Activated effector memory CD4-positive, alpha-beta T cell treated with Interleukin-2 at 50 U/mL for 16 hours (primary cell): ENCODE measurements at regions not wholly inside any gene's neighbourhood (a gene's known extent, or its start where the extent isn't known, plus 50 kb on each side); places are given as distances from the start of the nearest gene placed in this dataset.

Experiments used
- DNase-seq: peaks from one replicate; pipeline ENCODE4 v3.0.0-alpha.2; 2020

DNA sequence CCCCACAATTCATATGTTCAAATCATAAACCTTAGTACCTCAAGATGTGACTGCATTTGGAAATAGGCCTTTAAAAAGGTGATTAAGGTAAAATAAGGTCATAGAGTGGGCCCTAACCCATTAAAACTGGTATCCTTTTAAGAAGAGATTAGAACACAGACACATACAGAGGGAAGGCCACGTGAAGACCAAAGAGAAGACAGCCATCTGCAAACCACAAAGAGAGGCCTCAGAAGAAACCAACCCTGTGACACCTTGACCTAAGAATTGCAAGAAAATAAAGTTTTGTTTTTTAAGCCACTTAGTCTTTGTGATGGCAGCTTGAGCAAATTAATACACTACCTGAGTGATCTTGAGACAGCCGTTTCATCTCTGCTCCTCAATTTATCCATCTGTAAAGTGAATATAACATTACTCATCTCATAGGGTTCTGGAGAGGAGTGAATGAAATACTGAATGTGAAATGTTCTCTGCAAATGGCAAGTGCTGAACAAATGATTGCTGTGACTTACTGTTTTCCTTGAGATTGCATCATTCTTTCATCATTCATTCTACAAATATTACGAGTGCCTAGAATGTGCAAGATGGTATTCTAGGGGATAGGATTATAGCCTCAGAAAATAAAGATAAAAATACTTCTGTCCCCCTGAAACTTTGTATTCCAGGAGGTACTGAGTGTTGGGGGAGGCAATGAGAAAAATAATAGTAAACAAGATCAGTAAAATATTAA, 222.0 kb upstream of the CDH13 start:
- no peak for DNase-seq

GRCh38 chr16:82402665-82403218, 224.0 kb upstream of the CDH13 start:
- no peak for DNase-seq

- no peak for DNase-seq
These were observed 226.7 kb upstream of the CDH13 start for GRCh38 chr16:82400046-82400445.

DNA sequence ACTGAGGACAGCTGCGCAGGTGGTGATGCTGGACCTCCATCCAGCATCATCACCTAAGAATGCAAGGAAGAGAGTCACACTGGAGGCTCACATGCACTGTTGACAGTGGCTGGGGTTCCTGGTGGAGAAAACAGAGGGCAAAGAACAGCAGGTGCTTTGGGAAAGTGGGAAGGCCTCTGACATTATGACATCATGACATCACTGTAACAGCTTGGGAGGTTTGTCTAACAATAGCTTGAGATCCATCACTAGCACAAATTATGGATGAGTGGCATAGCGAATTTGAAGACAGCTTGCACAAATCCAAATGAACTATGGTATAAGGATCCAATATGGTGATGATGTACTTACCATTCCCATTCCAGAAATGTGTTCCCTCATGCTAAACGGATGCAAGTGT, 226.5 kb upstream of the MPHOSPH6 start:
- DNase-seq: no peak

DNA sequence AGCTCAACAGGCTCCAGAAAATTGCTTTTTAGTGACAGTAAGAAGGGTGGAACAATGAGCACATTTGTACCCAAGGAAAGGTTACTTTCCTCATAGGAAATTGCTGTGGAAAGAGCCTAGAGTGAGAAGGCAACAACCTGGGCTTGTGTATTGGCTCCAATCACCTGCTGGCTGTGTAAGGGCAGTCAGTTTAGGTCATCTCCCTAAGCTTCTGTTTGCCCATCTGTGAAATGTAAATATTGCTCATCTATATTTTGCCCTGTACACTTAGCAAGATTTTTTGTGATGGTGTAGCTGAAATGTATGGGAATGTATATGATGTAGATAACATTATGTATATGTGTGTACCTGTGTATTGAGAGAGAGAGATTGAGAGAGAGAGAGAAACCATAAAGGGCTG, 225.2 kb upstream of the MPHOSPH6 start:
- no peak for DNase-seq

DNA sequence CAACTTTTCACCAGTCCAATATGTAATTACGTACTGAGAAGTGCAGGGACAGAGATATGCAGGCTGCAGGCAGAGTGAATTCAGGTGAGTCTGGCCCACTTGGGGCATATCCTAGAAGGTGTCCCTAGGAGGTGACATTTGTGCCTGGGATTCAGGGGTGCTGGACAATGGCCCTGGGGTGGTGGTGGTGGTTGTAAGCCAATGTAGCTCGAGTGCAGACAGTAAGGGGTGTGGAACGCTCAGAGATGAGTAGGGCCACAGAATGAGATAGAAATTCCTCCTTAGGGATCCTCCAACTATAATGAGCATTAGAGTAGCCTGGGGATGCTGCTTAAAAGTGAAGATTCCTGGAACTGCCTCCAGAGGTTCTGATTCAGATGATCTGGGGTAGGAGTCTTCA, 221.7 kb upstream of the MPHOSPH6 start:
- DNase-seq: no peak

DNA sequence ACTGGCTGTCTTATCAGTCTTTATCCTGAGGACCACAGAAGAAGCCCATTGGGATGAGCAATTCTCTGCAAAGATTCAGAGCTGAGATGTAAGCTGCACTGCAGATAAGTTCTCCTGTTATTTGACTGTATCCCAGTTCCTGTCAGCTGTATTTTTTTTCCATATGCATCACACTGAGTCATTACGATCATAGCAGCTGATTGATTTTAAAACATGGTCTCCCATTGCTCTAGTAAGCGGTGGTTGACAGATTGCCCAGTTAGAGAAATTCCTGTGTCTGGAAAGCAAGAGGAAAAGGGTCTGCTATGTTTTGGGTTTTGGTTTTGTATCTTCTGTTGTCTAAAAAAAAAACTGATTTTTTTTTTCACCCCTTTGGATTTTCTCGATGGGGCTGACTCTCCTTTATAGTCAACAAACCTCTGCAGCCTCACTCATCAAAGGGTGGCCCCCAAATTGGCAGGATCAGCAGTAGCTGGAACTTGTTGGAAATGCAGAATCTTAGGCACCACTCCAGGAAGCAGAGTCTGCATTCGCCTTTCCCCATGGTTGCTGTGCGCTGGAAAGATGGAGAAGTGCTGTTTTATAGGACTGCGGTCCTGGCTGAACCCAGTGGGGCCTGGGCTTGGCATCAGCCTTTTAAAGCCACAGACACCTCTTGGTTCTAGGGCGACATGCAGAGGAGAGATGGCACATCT, 220.1 kb upstream of the MPHOSPH6 start:
- DNase-seq: no peak

- no peak for DNase-seq
These were observed 216.7 kb upstream of the MPHOSPH6 start for GRCh38 chr16:82386761-82387160.

DNA sequence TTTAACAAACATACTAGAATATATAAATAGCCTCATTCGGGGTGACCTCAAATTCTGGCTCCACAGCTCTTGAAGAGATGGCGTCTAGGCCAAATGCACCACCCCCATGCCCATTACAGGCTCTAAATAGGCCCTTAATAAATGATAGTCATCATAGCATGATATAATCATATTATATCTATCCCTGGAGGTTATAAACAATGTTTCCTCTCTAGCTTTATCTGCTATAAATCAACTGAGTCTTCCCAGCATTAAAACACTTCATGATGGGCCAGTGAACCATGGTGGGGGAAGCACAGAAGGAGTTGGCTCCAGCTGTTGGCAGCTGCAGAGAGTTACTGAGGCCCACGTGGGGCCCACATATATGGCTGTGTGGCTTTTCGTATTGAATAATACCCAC, 214.9 kb upstream of the MPHOSPH6 start:
- no peak for DNase-seq

DNA sequence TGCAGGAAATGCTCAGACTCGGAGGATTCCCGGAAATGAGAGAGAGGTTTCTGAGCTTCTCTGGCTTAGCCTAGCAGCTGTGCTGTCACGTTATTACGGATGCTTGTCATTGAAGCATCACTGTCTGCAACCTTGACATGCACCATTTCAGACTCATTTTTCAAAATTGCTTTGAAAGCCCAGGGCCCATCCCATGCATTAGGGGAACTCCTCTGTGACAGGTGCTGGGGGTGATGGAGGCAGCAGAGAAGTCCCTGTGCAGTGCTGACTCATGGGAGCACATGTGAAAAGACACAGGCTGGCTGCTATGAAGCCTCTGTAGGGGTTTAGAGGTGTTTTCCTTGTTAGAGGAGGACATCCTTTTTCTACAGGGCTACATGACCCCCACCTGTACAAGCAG, 214.0 kb upstream of the MPHOSPH6 start:
- no peak for DNase-seq

GRCh38 chr16:82382521-82382920, 212.5 kb upstream of the MPHOSPH6 start:
- no peak for DNase-seq

DNA sequence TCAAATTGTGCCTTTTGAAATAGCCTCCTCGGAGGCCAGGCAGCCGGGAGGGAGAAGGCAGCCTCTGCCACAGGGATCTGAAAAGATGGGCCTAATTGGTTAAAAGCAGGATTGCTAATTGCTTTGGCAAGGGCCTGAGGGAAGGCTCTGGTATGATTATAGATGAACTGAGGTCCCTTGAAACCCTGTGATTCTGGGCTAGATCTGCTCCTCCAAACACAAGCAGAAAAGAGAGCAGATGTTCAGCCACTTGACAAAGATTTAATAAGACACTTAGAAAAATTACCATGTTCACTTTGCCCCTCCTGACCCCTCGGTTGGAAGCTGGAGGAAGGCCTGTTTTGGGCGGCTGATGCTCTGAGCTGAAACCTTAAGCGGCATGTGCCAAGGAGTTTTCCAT, 209.5 kb upstream of the MPHOSPH6 start:
- DNase-seq: no peak

GRCh38 chr16:82373976-82374375, 204.0 kb upstream of the MPHOSPH6 start:
- no peak for DNase-seq

DNA sequence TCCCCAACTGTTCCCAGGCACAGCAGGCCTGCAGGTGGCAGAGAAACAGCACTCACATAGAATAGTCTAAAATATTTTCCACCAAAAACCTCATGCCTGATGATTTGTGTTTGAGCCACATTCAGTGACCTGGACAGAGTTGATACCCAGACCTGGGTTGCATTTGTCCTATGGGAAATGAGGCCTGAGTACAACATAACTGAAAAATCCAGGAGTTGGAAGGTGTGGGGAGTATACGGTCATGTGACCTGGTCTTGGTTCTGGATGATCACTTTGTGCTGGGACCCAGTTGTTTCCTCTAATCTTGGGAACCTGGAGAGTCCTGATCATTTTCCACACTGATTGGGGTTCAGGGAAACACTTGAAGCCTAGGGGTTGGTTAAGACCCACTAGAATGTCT, 200.3 kb upstream of the MPHOSPH6 start:
- no peak for DNase-seq

- DNase-seq: no peak
These were observed 198.0 kb upstream of the MPHOSPH6 start for GRCh38 chr16:82368041-82368440.

- no peak for DNase-seq
These were observed 196.4 kb upstream of the MPHOSPH6 start for GRCh38 chr16:82366462-82366861.

DNA sequence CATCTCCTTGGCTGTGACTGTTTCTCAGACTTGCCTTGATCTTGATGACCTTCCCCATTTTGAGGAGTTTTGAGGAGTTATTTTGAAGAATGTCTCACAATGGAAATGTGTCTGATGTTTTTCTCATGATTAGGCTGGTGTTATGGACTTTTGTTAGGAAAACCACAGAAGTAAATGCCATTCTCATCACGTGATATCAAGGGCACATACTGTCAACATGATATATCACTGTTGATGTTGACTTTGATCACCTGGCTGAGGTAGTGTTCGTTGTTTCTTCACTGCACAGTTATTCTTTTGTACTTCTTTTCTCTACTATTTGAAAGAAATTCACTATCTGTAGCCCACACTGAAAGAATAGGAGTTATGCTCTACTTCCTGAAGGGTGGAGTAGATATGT, 194.7 kb upstream of the MPHOSPH6 start:
- no peak for DNase-seq

DNA sequence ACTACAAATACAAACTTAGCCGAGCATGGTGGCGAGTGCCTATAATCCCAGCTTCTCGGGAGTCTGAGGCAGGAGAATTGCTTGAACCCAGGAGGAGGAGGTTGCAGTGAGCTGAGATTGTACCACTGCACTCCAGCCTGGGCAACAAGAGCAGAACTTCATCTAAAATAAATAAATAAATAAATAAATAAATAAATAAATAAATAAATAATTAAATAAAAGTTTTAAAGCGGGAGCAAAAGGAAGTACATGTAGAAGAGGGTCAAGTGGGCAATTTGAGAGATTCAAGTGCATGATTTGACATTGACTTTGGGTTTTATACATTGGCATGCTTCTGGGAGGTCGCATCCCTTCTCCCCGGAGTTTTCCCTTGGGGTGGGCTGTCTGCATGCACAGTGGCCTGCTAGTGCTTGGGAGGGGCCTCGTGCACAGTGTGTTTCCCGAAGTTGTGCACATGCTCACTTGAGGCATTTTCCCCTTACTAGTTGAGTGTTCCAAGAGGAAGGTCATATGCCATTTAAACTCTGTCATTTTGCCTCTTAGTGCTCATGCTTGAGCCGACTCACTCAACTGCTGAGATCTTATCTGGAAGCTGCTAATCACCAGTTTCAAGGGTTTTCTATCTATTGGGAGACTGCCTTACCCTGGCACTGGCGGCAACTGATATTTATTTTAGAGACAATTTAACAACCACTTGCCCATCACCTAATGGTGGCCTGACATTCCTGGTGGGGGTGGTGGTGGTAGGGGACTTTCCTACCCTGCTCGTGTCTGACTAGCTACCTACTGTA, 193.2 kb upstream of the MPHOSPH6 start:
- no peak for DNase-seq

DNA sequence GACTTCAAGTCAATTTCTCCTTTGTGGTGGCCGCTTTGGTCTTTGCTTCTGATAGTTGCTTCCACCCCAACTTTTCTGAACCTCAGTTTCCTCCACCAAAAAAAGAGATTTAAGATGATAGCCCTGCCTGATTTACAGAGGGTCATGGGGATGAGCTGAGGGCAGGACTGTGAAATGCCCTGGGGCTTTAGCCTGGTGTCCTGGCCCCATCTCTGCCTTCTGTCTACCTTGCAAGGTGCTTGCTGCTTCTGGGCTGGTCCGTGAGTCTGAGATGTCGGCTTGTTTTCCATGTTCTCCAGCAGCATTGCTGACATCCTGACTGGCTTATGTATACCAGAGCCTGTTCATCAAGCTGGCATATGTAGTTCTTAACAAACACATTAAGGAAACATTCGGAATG, 191.9 kb upstream of the MPHOSPH6 start:
- no peak for DNase-seq

- no peak for DNase-seq
These were observed 190.2 kb upstream of the MPHOSPH6 start for GRCh38 chr16:82360024-82360783.

DNA sequence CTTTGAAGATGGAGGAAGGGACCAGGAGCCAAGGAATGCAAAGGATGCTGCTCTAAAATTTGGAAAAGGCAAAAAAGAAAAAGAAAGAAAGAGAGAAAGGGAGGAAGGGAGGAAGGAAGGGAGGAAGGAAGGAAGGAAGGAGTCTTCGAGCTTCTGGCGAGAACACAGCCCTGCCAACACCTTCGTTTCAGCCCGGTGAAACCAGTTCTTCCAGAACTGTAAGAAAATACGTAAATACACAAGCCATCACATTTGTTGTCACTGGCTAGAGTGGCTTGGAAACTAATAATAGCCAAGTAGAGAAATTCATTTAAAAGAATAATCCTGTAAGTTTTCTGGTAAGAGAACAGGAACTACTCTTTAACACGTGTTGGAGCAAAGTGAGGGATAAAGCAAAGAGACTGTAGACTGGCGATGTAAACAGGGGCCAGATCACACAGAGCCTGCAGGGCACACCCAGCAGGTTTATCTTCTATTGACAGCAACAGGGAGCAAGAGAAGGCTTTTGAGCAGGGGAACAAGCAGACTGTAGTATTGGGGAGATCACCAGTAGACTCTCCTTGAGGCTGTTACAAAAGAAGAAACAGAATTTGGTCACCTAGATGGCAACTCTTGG, 188.7 kb upstream of the MPHOSPH6 start:
- no peak for DNase-seq

DNA sequence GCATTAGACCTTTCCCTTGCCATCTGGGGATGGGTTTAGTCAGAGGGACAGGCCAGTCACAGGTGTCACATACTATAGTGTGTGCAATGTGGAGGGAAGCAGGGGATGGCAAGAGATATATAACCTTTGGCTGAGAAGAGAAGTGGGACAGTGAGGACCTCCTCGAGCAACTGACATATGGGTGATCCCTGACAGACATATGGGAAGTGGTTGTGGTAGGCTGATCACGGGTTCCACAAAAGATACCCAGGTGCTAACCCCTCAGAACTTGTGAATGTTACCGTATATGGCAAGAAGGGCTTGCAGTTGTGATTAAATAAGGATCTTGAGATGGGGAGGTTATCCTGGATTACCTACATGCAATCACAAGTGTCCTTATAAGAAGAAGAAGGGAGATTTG, 188.1 kb upstream of the MPHOSPH6 start:
- no peak for DNase-seq
